GM23338 (cell line): ENCODE measurements at regions not wholly inside any gene's neighbourhood (a gene's known extent, or its start where the extent isn't known, plus 50 kb on each side); places are given as distances from the start of the nearest gene placed in this dataset.

Experiments
- ATAC-seq: fragments of 200-7000 bp; cut with Tn5 transposase; 3 replicates; pipeline ENCODE4 v1.9.1; 2020
- DNase-seq: peaks from one replicate; pipeline ENCODE4 v3.0.0-alpha.2; 2015; ENCODE audit warnings: low spot score
- H2AFZ ChIP-seq: fragments of 200-600 bp; sonication (generic); 2 replicates; pipeline ENCODE4 v1.8.0; 2016; ENCODE audit warnings: antibody characterized with exemption, mild to moderate bottlenecking, moderate library complexity
- H3F3A ChIP-seq: fragments of 200-600 bp; sonication (generic); replicated peaks from 2 replicates; pipeline ENCODE4 v1.8.0; 2017; ENCODE audit warnings: antibody characterized with exemption, mixed run types, low read depth
- H3K27ac ChIP-seq: fragments of 200-600 bp; sonication (generic); 2 replicates; pipeline ENCODE4 v1.6.1; 2016; ENCODE audit warnings: low read depth
- H3K27me3 ChIP-seq: fragments of 200-600 bp; sonication (generic); 2 replicates; pipeline ENCODE4 v1.8.0; 2016; ENCODE audit warnings: mild to moderate bottlenecking, mixed run types, moderate library complexity; ENCODE audit not compliant: insufficient read depth
- H3K36me3 ChIP-seq: fragments of 200-600 bp; sonication (generic); 2 replicates; pipeline ENCODE4 v1.8.0; 2016; ENCODE audit warnings: mild to moderate bottlenecking; ENCODE audit not compliant: insufficient read depth
- H3K4me1 ChIP-seq: fragments of 200-600 bp; sonication (generic); 2 replicates; pipeline ENCODE4 v1.8.0; 2016; ENCODE audit warnings: mild to moderate bottlenecking, moderate library complexity; ENCODE audit not compliant: insufficient read depth
- H3K4me2 ChIP-seq: fragments of 200-600 bp; sonication (generic); 2 replicates; pipeline ENCODE4 v1.7.1; 2017; ENCODE audit warnings: mixed run types
- H3K4me3 ChIP-seq: fragments of 200-600 bp; sonication (generic); 2 replicates; pipeline ENCODE4 v1.6.1; 2016; ENCODE audit warnings: mixed run types
- H3K79me2 ChIP-seq: fragments of 200-600 bp; sonication (generic); replicated peaks from 2 replicates; pipeline ENCODE4 v1.8.0; 2017; ENCODE audit warnings: mild to moderate bottlenecking; ENCODE audit not compliant: insufficient read depth
- H3K9me2 ChIP-seq: fragments of 200-600 bp; sonication (generic); 2 replicates; pipeline ENCODE4 v1.8.0; 2017; ENCODE audit not compliant: insufficient read depth
- H4K20me1 ChIP-seq: fragments of 200-600 bp; sonication (generic); replicated peaks from 2 replicates; pipeline ENCODE4 v1.8.0; 2017; ENCODE audit warnings: mild to moderate bottlenecking; ENCODE audit not compliant: insufficient read depth
- H3K27ac Mint-ChIP-seq: 2 replicates; pipeline ENCODE4 v1.8.0; 2020; ENCODE audit warnings: inconsistent platforms, mild to moderate bottlenecking, moderate library complexity, mixed read lengths
- H3K27me3 Mint-ChIP-seq: 3 replicates; pipeline ENCODE4 v1.8.0; 2022; ENCODE audit warnings: low read depth, mild to moderate bottlenecking, moderate library complexity, mixed read lengths, inconsistent platforms; ENCODE audit not compliant: insufficient read depth, poor library complexity
- H3K36me3 Mint-ChIP-seq: 3 replicates; pipeline ENCODE4 v1.8.0; 2021; ENCODE audit warnings: low read depth, mild to moderate bottlenecking, inconsistent platforms, moderate library complexity, mixed read lengths
- H3K4me1 Mint-ChIP-seq: 3 replicates; pipeline ENCODE4 v1.8.0; 2020; ENCODE audit warnings: mild to moderate bottlenecking, inconsistent platforms, mixed read lengths
- H3K4me3 Mint-ChIP-seq: 3 replicates; pipeline ENCODE4 v1.8.0; 2021; ENCODE audit warnings: moderate library complexity, mild to moderate bottlenecking, inconsistent platforms, mixed read lengths
- H3K9me3 Mint-ChIP-seq: 3 replicates; pipeline ENCODE4 v1.8.0; 2020; ENCODE audit warnings: moderate library complexity, mild to moderate bottlenecking, inconsistent platforms, mixed read lengths
- EZH2 ChIP-seq: fragments of 200-600 bp; sonication (generic); IDR thresholded peaks from one replicate; pipeline ENCODE4 v1.8.0; 2017; ENCODE audit warnings: antibody characterized with exemption, mild to moderate bottlenecking, low read depth; ENCODE audit not compliant: unreplicated experiment
- EZH2phosphoT487 ChIP-seq: fragments of 200-600 bp; sonication (generic); IDR thresholded peaks from one replicate; pipeline ENCODE4 v1.8.1; 2018; ENCODE audit warnings: antibody characterized with exemption; ENCODE audit not compliant: unreplicated experiment
- JUNB ChIP-seq: IDR thresholded peaks from one replicate; pipeline ENCODE4 v1.6.1; 2016; ENCODE audit warnings: antibody characterized with exemption; ENCODE audit not compliant: unreplicated experiment
- ZNF114 ChIP-seq: fragments of 250-450 bp; sonication (Bioruptor Pico); IDR thresholded peaks from 2 replicates; pipeline ENCODE4 v1.5.0; 2020; ENCODE audit warnings: mild to moderate bottlenecking, moderate library complexity
- TF ChIP-seq, protein P1 (sequence below): fragments of 250-450 bp; sonication (Bioruptor Pico); IDR thresholded peaks from 2 replicates; pipeline ENCODE4 v1.5.0; 2020; ENCODE audit warnings: mild to moderate bottlenecking, moderate library complexity
- TF ChIP-seq, protein P2 (sequence below): IDR thresholded peaks from one replicate; pipeline ENCODE4 v1.6.1; 2018; ENCODE audit warnings: antibody characterized with exemption; ENCODE audit not compliant: unreplicated experiment

DNA sequence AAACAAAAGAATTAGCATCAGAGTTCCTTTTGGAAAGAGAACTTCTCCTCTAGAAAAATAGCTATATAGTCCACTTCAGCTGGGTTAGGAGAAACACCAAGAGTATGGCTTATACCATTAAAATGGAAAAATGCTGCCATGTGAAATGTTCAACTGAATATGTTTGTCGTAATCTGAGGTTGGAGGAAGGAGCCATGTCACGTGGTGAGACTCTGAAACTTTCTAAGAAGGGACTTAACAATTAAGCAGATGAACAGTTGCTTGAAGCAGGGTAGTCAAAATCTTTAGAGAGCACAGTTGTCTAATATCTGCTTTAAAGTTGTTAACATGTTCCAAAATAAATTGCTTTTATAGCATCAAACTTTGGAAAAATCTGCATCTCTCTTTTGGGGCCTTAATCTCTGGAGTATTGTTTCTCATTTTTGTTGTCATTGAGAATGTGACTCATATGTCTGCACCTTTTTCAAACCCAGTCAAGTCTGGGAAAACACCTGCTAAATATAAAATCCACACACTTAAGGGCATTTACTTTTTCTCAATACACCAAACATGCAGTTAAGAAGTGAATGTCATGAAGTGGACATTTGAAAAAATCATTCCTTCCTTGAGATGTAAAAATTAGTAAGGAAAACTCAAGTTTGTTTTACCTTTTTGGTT is 168.8 kb upstream of the PDE5A start:
- no peak overlapping the region for H3K27ac Mint-ChIP-seq
- H3K9me3 Mint-ChIP-seq, result no peaks in the 10 kb centered on the region
- Histone ChIP-seq H3K4me2 (no peak overlapping the region), H2AFZ (no peak overlapping the region), H3K27me3 (no peaks in the 10 kb centered on the region), H3K9me2 (no peaks in the 10 kb centered on the region), H3K79me2 (no peaks in the 10 kb centered on the region), H3K27ac (no peak overlapping the region), H3F3A (no peaks in the 10 kb centered on the region), H3K36me3 (no peaks in the 10 kb centered on the region), H3K4me1 (no peaks in the 10 kb centered on the region), H4K20me1 (no peaks in the 10 kb centered on the region), H3K4me3 (no peak overlapping the region)
- ATAC-seq, result no peak
- no peaks in the 10 kb centered on the region for H3K4me1 Mint-ChIP-seq
- peaks cover 2% of the 10 kb centered on the region for H3K27me3 Mint-ChIP-seq
- no peaks in the 10 kb centered on the region for H3K36me3 Mint-ChIP-seq
- TF ChIP-seq, protein P1, sequence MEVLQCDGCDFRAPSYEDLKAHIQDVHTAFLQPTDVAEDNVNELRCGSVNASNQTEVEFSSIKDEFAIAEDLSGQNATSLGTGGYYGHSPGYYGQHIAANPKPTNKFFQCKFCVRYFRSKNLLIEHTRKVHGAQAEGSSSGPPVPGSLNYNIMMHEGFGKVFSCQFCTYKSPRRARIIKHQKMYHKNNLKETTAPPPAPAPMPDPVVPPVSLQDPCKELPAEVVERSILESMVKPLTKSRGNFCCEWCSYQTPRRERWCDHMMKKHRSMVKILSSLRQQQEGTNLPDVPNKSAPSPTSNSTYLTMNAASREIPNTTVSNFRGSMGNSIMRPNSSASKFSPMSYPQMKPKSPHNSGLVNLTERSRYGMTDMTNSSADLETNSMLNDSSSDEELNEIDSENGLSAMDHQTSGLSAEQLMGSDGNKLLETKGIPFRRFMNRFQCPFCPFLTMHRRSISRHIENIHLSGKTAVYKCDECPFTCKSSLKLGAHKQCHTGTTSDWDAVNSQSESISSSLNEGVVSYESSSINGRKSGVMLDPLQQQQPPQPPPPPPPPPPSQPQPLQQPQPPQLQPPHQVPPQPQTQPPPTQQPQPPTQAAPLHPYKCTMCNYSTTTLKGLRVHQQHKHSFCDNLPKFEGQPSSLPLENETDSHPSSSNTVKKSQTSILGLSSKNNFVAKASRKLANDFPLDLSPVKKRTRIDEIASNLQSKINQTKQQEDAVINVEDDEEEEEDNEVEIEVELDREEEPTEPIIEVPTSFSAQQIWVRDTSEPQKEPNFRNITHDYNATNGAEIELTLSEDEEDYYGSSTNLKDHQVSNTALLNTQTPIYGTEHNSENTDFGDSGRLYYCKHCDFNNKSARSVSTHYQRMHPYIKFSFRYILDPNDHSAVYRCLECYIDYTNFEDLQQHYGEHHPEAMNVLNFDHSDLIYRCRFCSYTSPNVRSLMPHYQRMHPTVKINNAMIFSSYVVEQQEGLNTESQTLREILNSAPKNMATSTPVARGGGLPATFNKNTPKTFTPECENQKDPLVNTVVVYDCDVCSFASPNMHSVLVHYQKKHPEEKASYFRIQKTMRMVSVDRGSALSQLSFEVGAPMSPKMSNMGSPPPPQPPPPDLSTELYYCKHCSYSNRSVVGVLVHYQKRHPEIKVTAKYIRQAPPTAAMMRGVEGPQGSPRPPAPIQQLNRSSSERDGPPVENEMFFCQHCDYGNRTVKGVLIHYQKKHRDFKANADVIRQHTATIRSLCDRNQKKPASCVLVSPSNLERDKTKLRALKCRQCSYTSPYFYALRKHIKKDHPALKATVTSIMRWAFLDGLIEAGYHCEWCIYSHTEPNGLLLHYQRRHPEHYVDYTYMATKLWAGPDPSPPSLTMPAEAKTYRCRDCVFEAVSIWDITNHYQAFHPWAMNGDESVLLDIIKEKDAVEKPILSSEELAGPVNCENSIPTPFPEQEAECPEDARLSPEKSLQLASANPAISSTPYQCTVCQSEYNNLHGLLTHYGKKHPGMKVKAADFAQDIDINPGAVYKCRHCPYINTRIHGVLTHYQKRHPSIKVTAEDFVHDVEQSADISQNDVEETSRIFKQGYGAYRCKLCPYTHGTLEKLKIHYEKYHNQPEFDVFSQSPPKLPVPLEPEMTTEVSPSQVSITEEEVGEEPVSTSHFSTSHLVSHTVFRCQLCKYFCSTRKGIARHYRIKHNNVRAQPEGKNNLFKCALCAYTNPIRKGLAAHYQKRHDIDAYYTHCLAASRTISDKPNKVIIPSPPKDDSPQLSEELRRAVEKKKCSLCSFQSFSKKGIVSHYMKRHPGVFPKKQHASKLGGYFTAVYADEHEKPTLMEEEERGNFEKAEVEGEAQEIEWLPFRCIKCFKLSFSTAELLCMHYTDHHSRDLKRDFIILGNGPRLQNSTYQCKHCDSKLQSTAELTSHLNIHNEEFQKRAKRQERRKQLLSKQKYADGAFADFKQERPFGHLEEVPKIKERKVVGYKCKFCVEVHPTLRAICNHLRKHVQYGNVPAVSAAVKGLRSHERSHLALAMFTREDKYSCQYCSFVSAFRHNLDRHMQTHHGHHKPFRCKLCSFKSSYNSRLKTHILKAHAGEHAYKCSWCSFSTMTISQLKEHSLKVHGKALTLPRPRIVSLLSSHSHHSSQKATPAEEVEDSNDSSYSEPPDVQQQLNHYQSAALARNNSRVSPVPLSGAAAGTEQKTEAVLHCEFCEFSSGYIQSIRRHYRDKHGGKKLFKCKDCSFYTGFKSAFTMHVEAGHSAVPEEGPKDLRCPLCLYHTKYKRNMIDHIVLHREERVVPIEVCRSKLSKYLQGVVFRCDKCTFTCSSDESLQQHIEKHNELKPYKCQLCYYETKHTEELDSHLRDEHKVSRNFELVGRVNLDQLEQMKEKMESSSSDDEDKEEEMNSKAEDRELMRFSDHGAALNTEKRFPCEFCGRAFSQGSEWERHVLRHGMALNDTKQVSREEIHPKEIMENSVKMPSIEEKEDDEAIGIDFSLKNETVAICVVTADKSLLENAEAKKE, result no peak
- DNase-seq, result no peak
- no peak overlapping the region for H3K4me3 Mint-ChIP-seq

DNA sequence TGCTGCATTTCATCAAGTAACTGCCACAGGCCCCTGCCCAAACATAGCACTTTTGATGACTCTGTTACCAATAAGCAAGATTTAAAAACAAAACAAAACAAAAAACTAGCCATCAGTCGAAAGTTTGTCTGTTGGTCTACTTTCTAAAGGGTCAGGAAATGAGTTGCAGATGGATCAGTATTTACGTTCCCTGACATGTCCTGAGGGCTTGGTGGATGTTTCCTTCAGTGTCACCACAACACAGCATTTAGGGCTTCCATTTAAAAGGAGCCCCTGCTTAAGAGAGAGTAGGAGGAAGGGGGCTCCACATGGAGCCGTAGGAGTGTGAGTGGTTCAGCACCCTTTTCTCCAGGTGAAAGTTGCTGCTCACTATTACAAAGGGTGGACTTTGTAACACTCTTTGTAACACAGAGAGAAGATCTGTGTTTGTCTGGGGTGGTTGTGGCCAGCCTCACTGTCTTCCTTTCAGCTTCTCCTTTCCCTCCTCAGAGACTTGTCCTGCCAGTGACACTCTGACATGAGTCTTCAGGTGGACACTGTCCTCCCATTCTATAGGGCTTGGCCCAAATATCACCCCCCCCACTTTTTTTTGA is 167.5 kb upstream of the PDE5A start:
- ATAC-seq, result no peak
- Histone ChIP-seq H3K9me2 (no peaks in the 10 kb centered on the region), H3F3A (no peaks in the 10 kb centered on the region)
- TF ChIP-seq EZH2phosphoT487, result no peak
- no peak for TF ChIP-seq JUNB
- TF ChIP-seq, protein P2, sequence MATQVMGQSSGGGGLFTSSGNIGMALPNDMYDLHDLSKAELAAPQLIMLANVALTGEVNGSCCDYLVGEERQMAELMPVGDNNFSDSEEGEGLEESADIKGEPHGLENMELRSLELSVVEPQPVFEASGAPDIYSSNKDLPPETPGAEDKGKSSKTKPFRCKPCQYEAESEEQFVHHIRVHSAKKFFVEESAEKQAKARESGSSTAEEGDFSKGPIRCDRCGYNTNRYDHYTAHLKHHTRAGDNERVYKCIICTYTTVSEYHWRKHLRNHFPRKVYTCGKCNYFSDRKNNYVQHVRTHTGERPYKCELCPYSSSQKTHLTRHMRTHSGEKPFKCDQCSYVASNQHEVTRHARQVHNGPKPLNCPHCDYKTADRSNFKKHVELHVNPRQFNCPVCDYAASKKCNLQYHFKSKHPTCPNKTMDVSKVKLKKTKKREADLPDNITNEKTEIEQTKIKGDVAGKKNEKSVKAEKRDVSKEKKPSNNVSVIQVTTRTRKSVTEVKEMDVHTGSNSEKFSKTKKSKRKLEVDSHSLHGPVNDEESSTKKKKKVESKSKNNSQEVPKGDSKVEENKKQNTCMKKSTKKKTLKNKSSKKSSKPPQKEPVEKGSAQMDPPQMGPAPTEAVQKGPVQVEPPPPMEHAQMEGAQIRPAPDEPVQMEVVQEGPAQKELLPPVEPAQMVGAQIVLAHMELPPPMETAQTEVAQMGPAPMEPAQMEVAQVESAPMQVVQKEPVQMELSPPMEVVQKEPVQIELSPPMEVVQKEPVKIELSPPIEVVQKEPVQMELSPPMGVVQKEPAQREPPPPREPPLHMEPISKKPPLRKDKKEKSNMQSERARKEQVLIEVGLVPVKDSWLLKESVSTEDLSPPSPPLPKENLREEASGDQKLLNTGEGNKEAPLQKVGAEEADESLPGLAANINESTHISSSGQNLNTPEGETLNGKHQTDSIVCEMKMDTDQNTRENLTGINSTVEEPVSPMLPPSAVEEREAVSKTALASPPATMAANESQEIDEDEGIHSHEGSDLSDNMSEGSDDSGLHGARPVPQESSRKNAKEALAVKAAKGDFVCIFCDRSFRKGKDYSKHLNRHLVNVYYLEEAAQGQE, result no peak
- TF ChIP-seq ZNF114 (CRISPR knock-in tag), result no peak
- no peak for TF ChIP-seq EZH2

More for the DNA sequence above, 167.5 kb upstream of the PDE5A start:
- Histone ChIP-seq H3K4me3 (no peak overlapping the region), H3K36me3 (no peaks in the 10 kb centered on the region), H3K4me1 (no peaks in the 10 kb centered on the region), H3K27ac (no peak overlapping the region), H4K20me1 (no peaks in the 10 kb centered on the region), H3K27me3 (no peaks in the 10 kb centered on the region), H3K4me2 (no peak overlapping the region), H3K79me2 (no peaks in the 10 kb centered on the region), H2AFZ (no peak overlapping the region)
- H3K27ac Mint-ChIP-seq, result no peak overlapping the region
- no peak overlapping the region for H3K4me3 Mint-ChIP-seq
- peaks cover 2% of the 10 kb centered on the region for H3K27me3 Mint-ChIP-seq
- no peaks in the 10 kb centered on the region for H3K4me1 Mint-ChIP-seq
- H3K9me3 Mint-ChIP-seq, result no peaks in the 10 kb centered on the region
- no peaks in the 10 kb centered on the region for H3K36me3 Mint-ChIP-seq
- no peak for DNase-seq
